VCaP (cell line): ENCODE measurements at regions not wholly inside any gene's neighbourhood (a gene's known extent, or its start where the extent isn't known, plus 50 kb on each side); places are given as distances from the start of the nearest gene placed in this dataset.
"Not testable (repeated sequence)": the region's sequence is repeated elsewhere in the genome, so short reads cannot be mapped to it uniquely, and the experiment has no call there.

Source experiments
- H3K27ac ChIP-seq: fragments of 450-650 bp; 2 replicates; pipeline ENCODE4 v1.5.1; 2017
- TF ChIP-seq, protein P1 (sequence below): fragments of 450-650 bp; conservative IDR thresholded peaks from 2 replicates; pipeline ENCODE4 v1.5.1; 2017; ENCODE audit warnings: mild to moderate bottlenecking, moderate library complexity

GRCh38 chr9:104195142-104195541 is 101.0 kb downstream of the SMC2 start:
- not testable (repeated sequence) for H3K27ac ChIP-seq

- TF ChIP-seq, protein P1, sequence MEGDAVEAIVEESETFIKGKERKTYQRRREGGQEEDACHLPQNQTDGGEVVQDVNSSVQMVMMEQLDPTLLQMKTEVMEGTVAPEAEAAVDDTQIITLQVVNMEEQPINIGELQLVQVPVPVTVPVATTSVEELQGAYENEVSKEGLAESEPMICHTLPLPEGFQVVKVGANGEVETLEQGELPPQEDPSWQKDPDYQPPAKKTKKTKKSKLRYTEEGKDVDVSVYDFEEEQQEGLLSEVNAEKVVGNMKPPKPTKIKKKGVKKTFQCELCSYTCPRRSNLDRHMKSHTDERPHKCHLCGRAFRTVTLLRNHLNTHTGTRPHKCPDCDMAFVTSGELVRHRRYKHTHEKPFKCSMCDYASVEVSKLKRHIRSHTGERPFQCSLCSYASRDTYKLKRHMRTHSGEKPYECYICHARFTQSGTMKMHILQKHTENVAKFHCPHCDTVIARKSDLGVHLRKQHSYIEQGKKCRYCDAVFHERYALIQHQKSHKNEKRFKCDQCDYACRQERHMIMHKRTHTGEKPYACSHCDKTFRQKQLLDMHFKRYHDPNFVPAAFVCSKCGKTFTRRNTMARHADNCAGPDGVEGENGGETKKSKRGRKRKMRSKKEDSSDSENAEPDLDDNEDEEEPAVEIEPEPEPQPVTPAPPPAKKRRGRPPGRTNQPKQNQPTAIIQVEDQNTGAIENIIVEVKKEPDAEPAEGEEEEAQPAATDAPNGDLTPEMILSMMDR = no peak
- H3K27ac ChIP-seq = no peak overlapping the region
Observed at GRCh38 chr9:104200456-104200994, 106.4 kb downstream of the SMC2 start.

DNA sequence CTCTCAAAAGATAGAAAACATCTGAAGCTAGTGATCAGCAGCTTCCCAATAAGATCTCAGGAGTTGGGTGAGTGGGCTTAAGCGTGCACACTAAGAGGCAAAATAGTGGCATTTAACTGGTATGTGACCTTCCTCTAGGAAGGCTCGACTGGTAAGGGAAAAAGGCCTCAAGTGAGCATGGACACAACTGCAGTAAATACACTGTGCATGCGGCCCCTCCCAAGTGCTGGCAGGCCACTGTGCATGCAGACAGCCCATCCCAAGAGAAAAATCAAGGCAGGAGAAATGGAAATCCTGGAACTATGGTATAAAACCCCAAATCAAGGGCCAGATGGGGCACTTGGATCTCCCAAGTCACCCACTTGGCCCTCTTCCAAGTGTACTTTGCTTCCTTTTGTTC is 112.7 kb downstream of the SMC2 start:
- H3K27ac ChIP-seq = no peak overlapping the region
- TF ChIP-seq, protein P1 = no peak

- TF ChIP-seq, protein P1 = no peak
- H3K27ac ChIP-seq = no peak overlapping the region
Observed at GRCh38 chr9:104209387-104209786, 115.3 kb downstream of the SMC2 start.

GRCh38 chr9:104227108-104227507 is 133.0 kb downstream of the SMC2 start:
- TF ChIP-seq, protein P1 = no peak
- H3K27ac ChIP-seq = no peak overlapping the region

- no peak overlapping the region for H3K27ac ChIP-seq
- TF ChIP-seq, protein P1 = no peak
Observed at GRCh38 chr9:104232781-104233341, 138.8 kb downstream of the SMC2 start.

DNA sequence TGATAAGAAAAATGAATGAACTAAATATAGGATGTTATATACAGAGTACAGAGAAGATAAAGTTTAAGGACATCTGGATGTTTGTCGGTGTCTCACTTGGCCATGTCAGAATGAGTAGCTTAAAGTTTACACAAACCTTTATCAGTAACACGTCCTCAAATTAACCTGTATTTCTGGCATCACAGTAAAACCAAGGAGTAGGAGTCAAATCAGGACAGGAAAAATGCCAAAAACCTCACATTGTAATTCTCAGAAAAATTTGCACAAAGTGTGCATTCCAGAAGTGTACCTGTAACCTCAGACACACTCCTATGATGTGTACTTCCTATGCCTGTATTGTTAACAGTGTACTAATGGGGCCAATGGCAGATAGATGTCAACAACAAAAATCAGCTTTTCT is 139.3 kb downstream of the SMC2 start:
- TF ChIP-seq, protein P1 = no peak
- H3K27ac ChIP-seq = no peak overlapping the region

GRCh38 chr9:104234632-104235337 is 140.7 kb downstream of the SMC2 start:
- H3K27ac ChIP-seq = not testable (repeated sequence)

DNA sequence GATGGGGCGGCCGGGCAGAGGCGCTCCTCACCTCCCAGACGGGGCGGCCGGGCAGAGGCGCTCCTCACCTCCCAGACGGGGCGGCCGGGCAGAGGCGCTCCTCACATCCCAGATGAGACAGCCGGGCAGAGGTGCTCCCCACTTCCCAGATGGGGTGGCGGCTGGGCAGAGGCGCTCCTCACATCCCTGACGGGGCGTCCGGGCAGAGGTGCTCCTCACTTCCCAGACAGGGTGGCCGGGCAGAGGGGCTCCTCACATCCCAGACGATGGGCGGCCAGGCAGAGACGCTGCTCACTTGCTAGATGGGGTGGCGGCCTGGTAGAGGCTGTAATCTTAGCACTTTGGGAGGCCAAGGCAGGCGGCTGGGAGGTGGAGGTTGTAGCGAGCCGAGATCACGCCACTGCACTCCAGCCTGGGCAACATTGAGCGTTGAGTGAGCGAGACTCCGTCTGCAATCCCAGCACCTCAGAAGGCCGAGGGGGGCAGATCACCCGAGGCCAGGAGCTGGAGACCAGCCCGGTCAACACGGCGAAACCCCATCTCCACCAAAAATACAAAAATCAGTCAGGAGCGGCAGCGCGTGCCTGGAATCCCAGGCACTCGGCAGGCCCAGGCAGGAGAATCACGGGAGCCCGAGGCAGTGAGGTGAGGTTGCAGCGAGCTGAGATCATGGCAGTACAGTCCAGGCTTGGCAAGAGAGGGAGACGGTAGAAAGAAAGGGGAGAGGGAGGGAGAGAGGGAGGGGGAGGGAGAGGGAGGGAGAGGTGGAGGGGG is 141.4 kb downstream of the SMC2 start:
- H3K27ac ChIP-seq = not testable (repeated sequence)
